ENCODE measurements at regions not wholly inside any gene's neighbourhood (a gene's known extent, or its start where the extent isn't known, plus 50 kb on each side); places are given as distances from the start of the nearest gene placed in this dataset.
"Not testable (repeated sequence)": the region's sequence is repeated elsewhere in the genome, so short reads cannot be mapped to it uniquely, and the experiment has no call there.

GRCh38 chrX:18032486-18033221 is 171.6 kb upstream of the RAI2 start:
- Histone ChIP-seq H3K4me2 (ENCODE audit: low read length) (no peak overlapping the region), H3K36me3 (ENCODE audit: insufficient read depth, low read length) (no peaks in the 10 kb centered on the region)

GRCh38 chrX:18031726-18032375 is 170.8 kb upstream of the RAI2 start:
- Histone ChIP-seq H3K4me3 (ENCODE audit: low read depth, low read length, poor library complexity, severe bottlenecking) (no peak overlapping the region), H3K4me2 (ENCODE audit: low read length) (no peak overlapping the region), H3K27me3 (ENCODE audit: insufficient read depth, low read length) (no peaks in the 10 kb centered on the region), H3K79me2 (ENCODE audit: insufficient read depth, low read length) (no peaks in the 10 kb centered on the region), H3K4me1 (ENCODE audit: insufficient read depth, low read length, severe bottlenecking) (no peaks in the 10 kb centered on the region), H3K9ac (ENCODE audit: low read length) (no peak overlapping the region), H3K9me2 (ENCODE audit: low read depth, low read length) (no peaks in the 10 kb centered on the region), H3K9me3 (ENCODE audit: low read length) (no peaks in the 10 kb centered on the region), H3K27ac (ENCODE audit: low read depth, low read length, poor library complexity, severe bottlenecking) (no peak overlapping the region), H2AFZ (ENCODE audit: low read length) (no peak overlapping the region), H3K36me3 (ENCODE audit: insufficient read depth, low read length) (no peaks in the 10 kb centered on the region), H3F3A (ENCODE audit: insufficient read depth, low read length) (no peaks in the 10 kb centered on the region), H4K20me1 (ENCODE audit: insufficient read depth, low read length) (no peaks in the 10 kb centered on the region)
- TF ChIP-seq EZH2 (IDR thresholded peaks at IDR 0.05; ENCODE audit: borderline replicate concordance, low read length), result no peak
- TF ChIP-seq, protein P1, sequence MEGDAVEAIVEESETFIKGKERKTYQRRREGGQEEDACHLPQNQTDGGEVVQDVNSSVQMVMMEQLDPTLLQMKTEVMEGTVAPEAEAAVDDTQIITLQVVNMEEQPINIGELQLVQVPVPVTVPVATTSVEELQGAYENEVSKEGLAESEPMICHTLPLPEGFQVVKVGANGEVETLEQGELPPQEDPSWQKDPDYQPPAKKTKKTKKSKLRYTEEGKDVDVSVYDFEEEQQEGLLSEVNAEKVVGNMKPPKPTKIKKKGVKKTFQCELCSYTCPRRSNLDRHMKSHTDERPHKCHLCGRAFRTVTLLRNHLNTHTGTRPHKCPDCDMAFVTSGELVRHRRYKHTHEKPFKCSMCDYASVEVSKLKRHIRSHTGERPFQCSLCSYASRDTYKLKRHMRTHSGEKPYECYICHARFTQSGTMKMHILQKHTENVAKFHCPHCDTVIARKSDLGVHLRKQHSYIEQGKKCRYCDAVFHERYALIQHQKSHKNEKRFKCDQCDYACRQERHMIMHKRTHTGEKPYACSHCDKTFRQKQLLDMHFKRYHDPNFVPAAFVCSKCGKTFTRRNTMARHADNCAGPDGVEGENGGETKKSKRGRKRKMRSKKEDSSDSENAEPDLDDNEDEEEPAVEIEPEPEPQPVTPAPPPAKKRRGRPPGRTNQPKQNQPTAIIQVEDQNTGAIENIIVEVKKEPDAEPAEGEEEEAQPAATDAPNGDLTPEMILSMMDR (IDR thresholded peaks at IDR 0.05; ENCODE audit: low read length), result no peak

More at GRCh38 chrX:18032486-18033221, 171.6 kb upstream of the RAI2 start:
- Histone ChIP-seq H3K4me3 (ENCODE audit: low read depth, low read length, poor library complexity, severe bottlenecking) (no peak overlapping the region), H4K20me1 (ENCODE audit: insufficient read depth, low read length) (no peaks in the 10 kb centered on the region), H3K9me3 (ENCODE audit: low read length) (no peaks in the 10 kb centered on the region), H3K4me1 (ENCODE audit: insufficient read depth, low read length, severe bottlenecking) (no peaks in the 10 kb centered on the region), H3K9me2 (ENCODE audit: low read depth, low read length) (no peaks in the 10 kb centered on the region), H2AFZ (ENCODE audit: low read length) (no peak overlapping the region), H3K9ac (ENCODE audit: low read length) (no peak overlapping the region), H3K27ac (ENCODE audit: low read depth, low read length, poor library complexity, severe bottlenecking) (no peak overlapping the region), H3F3A (ENCODE audit: insufficient read depth, low read length) (no peaks in the 10 kb centered on the region), H3K27me3 (ENCODE audit: insufficient read depth, low read length) (no peaks in the 10 kb centered on the region), H3K79me2 (ENCODE audit: insufficient read depth, low read length) (no peaks in the 10 kb centered on the region)
- TF ChIP-seq EZH2 (IDR thresholded peaks at IDR 0.05; ENCODE audit: borderline replicate concordance, low read length), result no peak
- TF ChIP-seq, protein P1 (IDR thresholded peaks at IDR 0.05; ENCODE audit: low read length), result no peak

GRCh38 chrX:18030656-18031055 is 169.6 kb upstream of the RAI2 start:
- H4K20me1 ChIP-seq (ENCODE audit: insufficient read depth, low read length); H3K27ac ChIP-seq (ENCODE audit: low read depth, low read length, poor library complexity, severe bottlenecking); H3K4me3 ChIP-seq (ENCODE audit: low read depth, low read length, poor library complexity, severe bottlenecking): not testable (repeated sequence)

More at GRCh38 chrX:18030656-18031055, 169.6 kb upstream of the RAI2 start:
- not testable (repeated sequence) for H3K36me3 ChIP-seq (ENCODE audit: insufficient read depth, low read length); H3K9ac ChIP-seq (ENCODE audit: low read length); H3K4me1 ChIP-seq (ENCODE audit: insufficient read depth, low read length, severe bottlenecking); H3F3A ChIP-seq (ENCODE audit: insufficient read depth, low read length); H3K9me2 ChIP-seq (ENCODE audit: low read depth, low read length); H2AFZ ChIP-seq (ENCODE audit: low read length); H3K27me3 ChIP-seq (ENCODE audit: insufficient read depth, low read length); H3K4me2 ChIP-seq (ENCODE audit: low read length); H3K79me2 ChIP-seq (ENCODE audit: insufficient read depth, low read length); H3K9me3 ChIP-seq (ENCODE audit: low read length)

All from OCI-LY1 (cell line).